HepG2 (cell line): ENCODE measurements at regions not wholly inside any gene's neighbourhood (a gene's known extent, or its start where the extent isn't known, plus 50 kb on each side); places are given as distances from the start of the nearest gene placed in this dataset.

Experiments used
- ATAC-seq: fragments of 200-7000 bp; cut with Tn5 transposase; 3 replicates; pipeline ENCODE4 v1.9.1; 2020; ENCODE audit warnings: mild to moderate bottlenecking, moderate library complexity
- BruUV-seq: library from RNA; stranded (reverse); fragments of 400-500 nt; replicated peaks from 2 replicates; lab custom pipeline; 2021; lab: Mats Ljungman, UMichigan
- CTCF ChIA-PET: fragments of 300-600 bp; formaldehyde crosslinking; extraction: SDS; loops from one replicate; lab custom pipeline; 2021; ENCODE audit warnings: low total read pairs, inconsistent platforms, low intra/inter-chr PET ratio; lab: Yijun Ruan, JAX
- POLR2A ChIA-PET: fragments of 350-600 bp; sonication (Branson Sonifier 250); formaldehyde crosslinking; loops from one replicate; lab custom pipeline; 2020; ENCODE audit warnings: antibody characterized with exemption, inconsistent platforms; lab: Yijun Ruan, JAX
- DNase-seq: peaks from one replicate; pipeline ENCODE4 v3.0.0-alpha.2; 2015; ENCODE audit warnings: low spot score
- FAIRE-seq: peaks from 3 replicates; lab custom pipeline; 2011; peaks lifted over from hg19 to GRCh38; lab: Jason Lieb, UNC
- H2AFZ ChIP-seq: one replicate; pipeline ENCODE4 v1.6.1; 2011; ENCODE audit warnings: low read length, inconsistent platforms
- H3K27ac ChIP-seq: fragments of 300-600 bp; 3 replicates; pipeline ENCODE4 v1.8.0; 2011; ENCODE audit warnings: mixed run types, mild to moderate bottlenecking, mixed read lengths, low read length, inconsistent platforms; ENCODE audit not compliant: insufficient read depth; ENCODE audit errors: extremely low read length
- H3K27me3 ChIP-seq, 2 experiments: fragments of 200-600 bp in 1 of 2; 2 replicates in 1 of 2; 3 replicates in 1 of 2; pipeline versions ENCODE4 v1.6.0 to v1.8.0; 2011; ENCODE audit warnings: low read length in 2 of 2, mild to moderate bottlenecking in 2 of 2, moderate library complexity in 2 of 2, inconsistent platforms in 1 of 2; ENCODE audit not compliant: insufficient read depth in 2 of 2, control insufficient read depth in 1 of 2
- H3K36me3 ChIP-seq, 2 experiments: fragments of 200-600 bp in 1 of 2; replicated peaks in 1 of 2; 2 replicates in 1 of 2; 3 replicates in 1 of 2; pipeline versions ENCODE4 v1.5.1 to v1.8.0; 2011; ENCODE audit warnings: low read length in 2 of 2, inconsistent platforms in 1 of 2; ENCODE audit not compliant: insufficient read depth in 2 of 2, control insufficient read depth in 1 of 2
- H3K4me1 ChIP-seq: 2 replicates; pipeline ENCODE4 v1.5.1; 2012; ENCODE audit warnings: low read length, inconsistent platforms; ENCODE audit not compliant: insufficient read depth
- H3K4me2 ChIP-seq: 2 replicates; pipeline ENCODE4 v1.6.0; 2011; ENCODE audit warnings: low read depth, low read length, inconsistent platforms
- H3K4me3 ChIP-seq, 3 experiments: fragments of 200-600 bp in 1 of 3; sonication (generic), shearing (Covaris generic) in 1 of 3; replicated peaks in 1 of 3; 2 replicates each; pipeline ENCODE4 v1.5.1; 2011 to 2016; ENCODE audit warnings: low read length in 3 of 3, inconsistent platforms in 2 of 3, low read depth in 2 of 3, mild to moderate bottlenecking in 2 of 3, control low read depth in 1 of 3, mixed read lengths in 1 of 3; ENCODE audit not compliant: insufficient read depth in 1 of 3
- H3K79me2 ChIP-seq: one replicate; pipeline ENCODE4 v1.6.1; 2011; ENCODE audit warnings: low read length, inconsistent platforms; ENCODE audit not compliant: insufficient read depth
- H3K9ac ChIP-seq: 2 replicates; pipeline ENCODE4 v1.6.0; 2011; ENCODE audit warnings: mild to moderate bottlenecking, low read depth, low read length, inconsistent platforms; ENCODE audit not compliant: insufficient read depth
- H3K9me3 ChIP-seq: 2 replicates; pipeline ENCODE4 v1.5.1; 2012; ENCODE audit warnings: mild to moderate bottlenecking, low read length
- H4K20me1 ChIP-seq: 2 replicates; pipeline ENCODE4 v1.6.0; 2011; ENCODE audit warnings: inconsistent platforms, mild to moderate bottlenecking, low read length, moderate library complexity; ENCODE audit not compliant: insufficient read depth
- ETV5 ChIP-seq: IDR thresholded peaks from 2 replicates; pipeline ENCODE4 v1.6.1; 2018; ENCODE audit warnings: missing biosample characterization, missing genetic modification reagents, inconsistent platforms, borderline replicate concordance
- NCOR1 ChIP-seq: fragments of 200-600 bp; sonication (generic); IDR thresholded peaks from 2 replicates; pipeline ENCODE4 v1.7.0; 2017; ENCODE audit warnings: antibody characterized with exemption, low read length, borderline replicate concordance
- SMAD1 ChIP-seq: sonication (generic); formaldehyde crosslinking; IDR thresholded peaks from 2 replicates; pipeline ENCODE4 v1.4.0; 2020; ENCODE audit warnings: missing genetic modification reagents, low read depth, mild to moderate bottlenecking, borderline replicate concordance
- ZNF180 ChIP-seq: sonication (generic); formaldehyde crosslinking; IDR thresholded peaks from 2 replicates; pipeline ENCODE4 v1.4.0; 2020; ENCODE audit warnings: low read depth, missing genetic modification reagents, borderline replicate concordance
- ZNF292 ChIP-seq: sonication (generic); formaldehyde crosslinking; IDR thresholded peaks from 2 replicates; pipeline ENCODE4 v1.8.1; 2022; ENCODE audit warnings: mild to moderate bottlenecking, low read depth, missing genetic modification reagents, borderline replicate concordance
- ZNF329 ChIP-seq: sonication (generic); formaldehyde crosslinking; IDR thresholded peaks from 2 replicates; pipeline ENCODE4 v1.9.0; 2021; ENCODE audit warnings: low read depth, mild to moderate bottlenecking, missing genetic modification reagents
- ZNF33A ChIP-seq: sonication (generic); formaldehyde crosslinking; IDR thresholded peaks from 2 replicates; pipeline ENCODE4 v1.5.1; 2020; ENCODE audit warnings: missing genetic modification reagents, mild to moderate bottlenecking, moderate library complexity, borderline replicate concordance
- ZNF547 ChIP-seq: sonication (generic); formaldehyde crosslinking; IDR thresholded peaks from 2 replicates; pipeline ENCODE4 v1.5.1; 2020; ENCODE audit warnings: mild to moderate bottlenecking, missing genetic modification reagents
- ZNF567 ChIP-seq: sonication (generic); formaldehyde crosslinking; IDR thresholded peaks from 2 replicates; pipeline ENCODE4 v1.8.1; 2023; ENCODE audit warnings: mild to moderate bottlenecking, missing genetic modification reagents, borderline replicate concordance
- ZNF720 ChIP-seq: sonication (generic); formaldehyde crosslinking; IDR thresholded peaks from 2 replicates; pipeline ENCODE4 v1.4.0; 2020; ENCODE audit warnings: missing genetic modification reagents
- ZNF749 ChIP-seq: sonication (generic); formaldehyde crosslinking; IDR thresholded peaks from 2 replicates; pipeline ENCODE4 v1.8.0; 2022; ENCODE audit warnings: mild to moderate bottlenecking, missing genetic modification reagents, moderate library complexity, borderline replicate concordance
- ZNF879 ChIP-seq: sonication (generic); formaldehyde crosslinking; IDR thresholded peaks from 2 replicates; pipeline ENCODE4 v1.8.1; 2023; ENCODE audit warnings: missing genetic modification reagents
- WGBS: methylation state at CpG from one replicate; pipeline ENCODE4 v1.1.6; 2017; ENCODE audit warnings: low lambda C conversion rate; 5-methylcytosine and 5-hydroxymethylcytosine counted together
- in situ Hi-C: cut with HindIII; loops from 2 replicates; pipeline ENCODE4 v1.10.0; 2017; ENCODE audit warnings: low pct_unique_long_range_greater_than_20kb; ENCODE audit not compliant: extremely low pct_ligation_motif_present
- intact Hi-C: fragments of 100-400 bp; cut with micrococcal nuclease; formaldehyde crosslinking; loops from one replicate; pipeline ENCODE4 v1.10.0; 2022; ENCODE audit not compliant: unreplicated experiment
- TF ChIP-seq, protein P1 (sequence below): sonication (generic); formaldehyde crosslinking; IDR thresholded peaks from 2 replicates; pipeline ENCODE4 v1.4.0; 2020; ENCODE audit warnings: missing genetic modification reagents, borderline replicate concordance
- TF ChIP-seq, protein P2 (sequence below): sonication (generic); formaldehyde crosslinking; IDR thresholded peaks from 2 replicates; pipeline ENCODE4 v1.5.0; 2020; ENCODE audit warnings: mild to moderate bottlenecking, missing genetic modification reagents, borderline replicate concordance
- TF ChIP-seq, protein P3 (sequence below): sonication (generic); formaldehyde crosslinking; IDR thresholded peaks from 2 replicates; pipeline ENCODE4 v1.4.0; 2020; ENCODE audit warnings: missing genetic modification reagents
- TF ChIP-seq, protein P4 (sequence below): sonication (generic); formaldehyde crosslinking; IDR thresholded peaks from 2 replicates; pipeline ENCODE4 v1.9.0; 2021; ENCODE audit warnings: missing genetic modification reagents, borderline replicate concordance

DNA sequence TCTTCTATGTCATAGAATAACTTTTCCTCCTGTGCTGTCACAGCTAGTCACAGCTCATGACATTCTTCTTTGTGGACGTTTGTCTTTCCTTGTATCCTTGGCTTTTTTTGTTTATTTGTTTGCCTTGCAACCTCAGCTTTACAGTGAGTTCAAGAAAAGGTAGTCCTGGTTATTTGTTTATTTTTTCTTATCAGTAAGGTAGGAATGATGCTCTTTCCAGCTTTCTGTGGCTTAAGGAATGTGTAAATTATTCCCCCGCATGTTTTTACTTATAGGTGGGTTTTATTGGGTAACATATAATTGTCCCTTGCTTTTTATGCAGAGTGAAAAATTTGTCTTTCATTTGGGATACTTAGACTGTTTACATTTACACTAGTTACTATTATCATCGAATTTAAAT is 1673.6 kb upstream of the FLRT2 start:
- ChIA-PET CTCF (no interaction called here), POLR2A (no interaction called here)
- H3K27me3 ChIP-seq, result no peaks in the 10 kb centered on the region
- no peak overlapping the region for H3K4me2 ChIP-seq
- H3K4me3 ChIP-seq, result no peak overlapping the region
- H3K4me1 ChIP-seq, result no peaks in the 10 kb centered on the region
- 3% methylated on average over 3 of the region's 3 CpGs for WGBS
- FAIRE-seq (no peak), DNase-seq (no peak), ATAC-seq (no peak)
- in situ Hi-C loops, result no loop called here
- no peaks in the 10 kb centered on the region for H3K36me3 ChIP-seq
- no TSS peak for BruUV-seq
- peaks cover 81% of the 10 kb centered on the region for H3K9me3 ChIP-seq
- H3K27ac ChIP-seq, result no peak overlapping the region
- H4K20me1 ChIP-seq, result no peaks in the 10 kb centered on the region
- H3K9ac ChIP-seq, result no peak overlapping the region
- no peaks in the 10 kb centered on the region for H3K79me2 ChIP-seq
- intact Hi-C loops, result no loop called here
- H2AFZ ChIP-seq, result no peak overlapping the region
- TF ChIP-seq, protein P1, sequence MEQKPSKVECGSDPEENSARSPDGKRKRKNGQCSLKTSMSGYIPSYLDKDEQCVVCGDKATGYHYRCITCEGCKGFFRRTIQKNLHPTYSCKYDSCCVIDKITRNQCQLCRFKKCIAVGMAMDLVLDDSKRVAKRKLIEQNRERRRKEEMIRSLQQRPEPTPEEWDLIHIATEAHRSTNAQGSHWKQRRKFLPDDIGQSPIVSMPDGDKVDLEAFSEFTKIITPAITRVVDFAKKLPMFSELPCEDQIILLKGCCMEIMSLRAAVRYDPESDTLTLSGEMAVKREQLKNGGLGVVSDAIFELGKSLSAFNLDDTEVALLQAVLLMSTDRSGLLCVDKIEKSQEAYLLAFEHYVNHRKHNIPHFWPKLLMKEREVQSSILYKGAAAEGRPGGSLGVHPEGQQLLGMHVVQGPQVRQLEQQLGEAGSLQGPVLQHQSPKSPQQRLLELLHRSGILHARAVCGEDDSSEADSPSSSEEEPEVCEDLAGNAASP (CRISPR knock-in tag), result no peak
- no peak for TF ChIP-seq SMAD1 (CRISPR knock-in tag)
- TF ChIP-seq ZNF879, result no peak
- TF ChIP-seq, protein P2, sequence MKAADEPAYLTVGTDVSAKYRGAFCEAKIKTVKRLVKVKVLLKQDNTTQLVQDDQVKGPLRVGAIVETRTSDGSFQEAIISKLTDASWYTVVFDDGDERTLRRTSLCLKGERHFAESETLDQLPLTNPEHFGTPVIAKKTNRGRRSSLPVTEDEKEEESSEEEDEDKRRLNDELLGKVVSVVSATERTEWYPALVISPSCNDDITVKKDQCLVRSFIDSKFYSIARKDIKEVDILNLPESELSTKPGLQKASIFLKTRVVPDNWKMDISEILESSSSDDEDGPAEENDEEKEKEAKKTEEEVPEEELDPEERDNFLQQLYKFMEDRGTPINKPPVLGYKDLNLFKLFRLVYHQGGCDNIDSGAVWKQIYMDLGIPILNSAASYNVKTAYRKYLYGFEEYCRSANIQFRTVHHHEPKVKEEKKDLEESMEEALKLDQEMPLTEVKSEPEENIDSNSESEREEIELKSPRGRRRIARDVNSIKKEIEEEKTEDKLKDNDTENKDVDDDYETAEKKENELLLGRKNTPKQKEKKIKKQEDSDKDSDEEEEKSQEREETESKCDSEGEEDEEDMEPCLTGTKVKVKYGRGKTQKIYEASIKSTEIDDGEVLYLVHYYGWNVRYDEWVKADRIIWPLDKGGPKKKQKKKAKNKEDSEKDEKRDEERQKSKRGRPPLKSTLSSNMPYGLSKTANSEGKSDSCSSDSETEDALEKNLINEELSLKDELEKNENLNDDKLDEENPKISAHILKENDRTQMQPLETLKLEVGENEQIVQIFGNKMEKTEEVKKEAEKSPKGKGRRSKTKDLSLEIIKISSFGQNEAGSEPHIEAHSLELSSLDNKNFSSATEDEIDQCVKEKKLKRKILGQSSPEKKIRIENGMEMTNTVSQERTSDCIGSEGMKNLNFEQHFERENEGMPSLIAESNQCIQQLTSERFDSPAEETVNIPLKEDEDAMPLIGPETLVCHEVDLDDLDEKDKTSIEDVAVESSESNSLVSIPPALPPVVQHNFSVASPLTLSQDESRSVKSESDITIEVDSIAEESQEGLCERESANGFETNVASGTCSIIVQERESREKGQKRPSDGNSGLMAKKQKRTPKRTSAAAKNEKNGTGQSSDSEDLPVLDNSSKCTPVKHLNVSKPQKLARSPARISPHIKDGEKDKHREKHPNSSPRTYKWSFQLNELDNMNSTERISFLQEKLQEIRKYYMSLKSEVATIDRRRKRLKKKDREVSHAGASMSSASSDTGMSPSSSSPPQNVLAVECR, result no peak
- TF ChIP-seq ZNF749 (CRISPR knock-in tag), result no peak
- TF ChIP-seq ZNF720 (CRISPR knock-in tag), result no peak
- no peak for TF ChIP-seq ZNF567 (CRISPR knock-in tag)
- no peak for TF ChIP-seq ETV5
- no peak for TF ChIP-seq ZNF547 (CRISPR knock-in tag)
- TF ChIP-seq ZNF33A (CRISPR knock-in tag), result no peak
- no peak for TF ChIP-seq ZNF292 (CRISPR knock-in tag)
- TF ChIP-seq NCOR1, result no peak
- TF ChIP-seq, protein P3, sequence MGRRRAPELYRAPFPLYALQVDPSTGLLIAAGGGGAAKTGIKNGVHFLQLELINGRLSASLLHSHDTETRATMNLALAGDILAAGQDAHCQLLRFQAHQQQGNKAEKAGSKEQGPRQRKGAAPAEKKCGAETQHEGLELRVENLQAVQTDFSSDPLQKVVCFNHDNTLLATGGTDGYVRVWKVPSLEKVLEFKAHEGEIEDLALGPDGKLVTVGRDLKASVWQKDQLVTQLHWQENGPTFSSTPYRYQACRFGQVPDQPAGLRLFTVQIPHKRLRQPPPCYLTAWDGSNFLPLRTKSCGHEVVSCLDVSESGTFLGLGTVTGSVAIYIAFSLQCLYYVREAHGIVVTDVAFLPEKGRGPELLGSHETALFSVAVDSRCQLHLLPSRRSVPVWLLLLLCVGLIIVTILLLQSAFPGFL, result no peak
- no peak for TF ChIP-seq ZNF329
- no peak for TF ChIP-seq ZNF180 (CRISPR knock-in tag)
- TF ChIP-seq, protein P4, sequence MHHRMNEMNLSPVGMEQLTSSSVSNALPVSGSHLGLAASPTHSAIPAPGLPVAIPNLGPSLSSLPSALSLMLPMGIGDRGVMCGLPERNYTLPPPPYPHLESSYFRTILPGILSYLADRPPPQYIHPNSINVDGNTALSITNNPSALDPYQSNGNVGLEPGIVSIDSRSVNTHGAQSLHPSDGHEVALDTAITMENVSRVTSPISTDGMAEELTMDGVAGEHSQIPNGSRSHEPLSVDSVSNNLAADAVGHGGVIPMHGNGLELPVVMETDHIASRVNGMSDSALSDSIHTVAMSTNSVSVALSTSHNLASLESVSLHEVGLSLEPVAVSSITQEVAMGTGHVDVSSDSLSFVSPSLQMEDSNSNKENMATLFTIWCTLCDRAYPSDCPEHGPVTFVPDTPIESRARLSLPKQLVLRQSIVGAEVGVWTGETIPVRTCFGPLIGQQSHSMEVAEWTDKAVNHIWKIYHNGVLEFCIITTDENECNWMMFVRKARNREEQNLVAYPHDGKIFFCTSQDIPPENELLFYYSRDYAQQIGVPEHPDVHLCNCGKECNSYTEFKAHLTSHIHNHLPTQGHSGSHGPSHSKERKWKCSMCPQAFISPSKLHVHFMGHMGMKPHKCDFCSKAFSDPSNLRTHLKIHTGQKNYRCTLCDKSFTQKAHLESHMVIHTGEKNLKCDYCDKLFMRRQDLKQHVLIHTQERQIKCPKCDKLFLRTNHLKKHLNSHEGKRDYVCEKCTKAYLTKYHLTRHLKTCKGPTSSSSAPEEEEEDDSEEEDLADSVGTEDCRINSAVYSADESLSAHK, result no peak
